ENCODE measurements at regions not wholly inside any gene's neighbourhood (a gene's known extent, or its start where the extent isn't known, plus 50 kb on each side); places are given as distances from the start of the nearest gene placed in this dataset.
"Not testable (repeated sequence)": the region's sequence is repeated elsewhere in the genome, so short reads cannot be mapped to it uniquely, and the experiment has no call there.

DNA sequence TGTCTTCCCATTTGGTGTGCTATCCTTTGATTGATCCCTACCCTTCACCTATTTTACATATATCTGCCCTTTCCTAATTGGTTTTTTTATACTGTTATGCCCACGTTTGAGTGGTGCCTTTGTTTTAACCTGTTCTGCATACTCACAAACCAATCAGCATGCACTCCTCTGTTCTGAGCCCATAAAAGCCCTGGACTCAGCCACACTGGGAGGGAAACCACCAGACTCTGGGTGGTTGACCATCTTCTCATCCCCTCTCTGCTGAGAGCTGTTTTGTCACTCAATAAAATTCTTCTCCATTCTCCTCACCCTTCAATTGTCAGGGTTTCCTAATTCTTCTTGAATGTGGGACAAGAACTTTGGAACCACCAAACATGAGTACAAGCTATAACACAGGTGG, 989.8 kb downstream of the ADGRL2 start:
- DNase-seq: no peak

DNA sequence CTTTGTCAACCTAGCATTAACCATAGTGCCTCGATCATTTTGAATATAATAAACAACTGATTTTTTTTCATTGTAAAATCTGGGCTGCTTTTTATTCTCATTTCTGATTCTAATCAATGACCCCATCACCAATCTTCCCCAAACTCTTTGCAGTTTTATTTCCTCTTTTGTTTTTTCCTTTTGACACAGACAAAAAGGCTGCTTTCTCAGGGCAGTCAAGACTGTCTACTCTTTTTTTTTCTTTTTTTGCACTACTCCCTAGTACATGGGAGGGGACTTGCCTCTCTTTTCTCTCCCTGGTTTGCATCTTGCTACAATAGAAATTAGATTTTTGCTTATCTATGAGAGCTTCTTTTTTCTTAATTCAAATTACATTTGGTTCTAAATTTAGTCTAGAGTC, 987.9 kb downstream of the ADGRL2 start:
- DNase-seq: no peak

DNA sequence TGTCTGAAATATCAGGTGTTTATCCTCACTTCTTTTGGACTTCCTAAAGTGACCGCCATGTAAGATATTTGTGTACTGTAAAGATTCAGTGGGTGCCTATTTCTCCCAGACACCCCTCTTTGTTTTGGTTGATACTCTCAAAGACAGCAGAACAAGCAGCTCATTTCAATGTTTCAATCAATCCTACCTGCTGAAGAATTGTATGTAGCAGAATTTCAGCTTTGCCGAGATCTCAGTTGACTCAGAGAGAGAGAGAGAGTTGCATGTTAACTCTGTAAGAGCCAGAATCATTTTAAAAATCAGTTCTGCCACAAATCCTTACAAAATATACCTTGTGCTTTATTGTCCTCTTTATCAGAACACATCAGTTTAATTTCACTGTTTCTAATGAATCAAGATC, 987.3 kb downstream of the ADGRL2 start:
- DNase-seq: no peak

DNA sequence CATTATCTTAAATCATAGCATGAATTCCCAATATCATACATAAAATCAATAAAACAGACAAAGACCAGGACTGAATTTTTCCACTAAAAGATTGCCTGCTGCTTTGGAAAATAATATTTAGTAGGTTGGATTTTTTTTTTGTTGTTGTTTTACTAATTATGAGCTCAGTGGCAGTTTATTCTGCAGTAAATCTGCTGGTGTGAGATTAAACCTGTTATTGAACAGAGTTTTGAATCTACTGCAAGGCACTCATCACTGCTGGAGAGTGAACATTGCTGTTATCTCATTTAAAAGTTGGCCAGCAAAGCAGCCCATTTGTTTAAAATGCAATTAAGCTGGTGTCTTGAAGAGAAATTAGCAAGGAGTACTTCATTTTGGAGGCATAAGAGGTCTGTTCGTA, 986.1 kb downstream of the ADGRL2 start:
- no peak for DNase-seq

DNA sequence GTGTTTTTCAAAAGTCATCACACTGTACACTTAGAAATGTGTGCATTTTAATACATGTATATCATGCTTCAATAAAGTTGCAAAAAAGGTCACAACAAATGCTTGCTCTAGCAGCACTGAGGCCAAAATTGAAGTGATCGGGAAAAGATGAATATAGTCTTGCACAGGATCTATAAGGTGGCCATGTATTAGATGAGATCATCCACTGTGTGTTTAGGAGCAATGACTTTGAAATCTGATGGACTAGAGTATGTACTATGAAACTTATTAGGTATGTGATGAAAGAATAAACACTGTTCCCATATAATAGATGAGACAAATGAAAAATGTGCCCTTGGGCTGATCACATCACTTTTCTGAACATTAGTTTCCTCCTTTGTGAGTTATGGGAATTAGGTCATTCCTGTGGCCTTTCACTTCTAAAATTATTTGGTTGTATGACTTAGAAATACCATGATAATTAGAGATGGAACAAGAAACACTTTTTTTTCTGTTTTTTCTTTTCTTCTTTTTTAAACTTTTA, 984.6 kb downstream of the ADGRL2 start:
- DNase-seq: no peak

DNA sequence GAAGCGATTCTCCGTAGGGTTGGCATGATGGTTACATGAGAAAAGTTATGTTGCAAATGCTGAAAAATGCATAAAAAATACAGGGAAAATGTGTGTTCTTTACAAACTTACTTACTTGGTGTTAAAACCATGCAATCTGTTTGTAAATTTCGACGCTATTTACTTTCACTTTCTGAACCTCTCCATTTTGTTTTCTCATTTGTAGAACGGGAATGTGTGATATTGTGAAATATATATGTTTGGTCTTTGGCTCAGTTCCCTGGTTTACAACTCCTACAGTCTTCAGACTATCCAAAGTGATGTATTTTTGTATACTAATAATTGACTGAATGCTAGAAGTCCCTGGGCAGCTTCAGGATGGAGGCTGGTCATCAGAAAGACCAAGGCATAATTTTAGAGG, 982.3 kb downstream of the ADGRL2 start:
- DNase-seq: no peak

DNA sequence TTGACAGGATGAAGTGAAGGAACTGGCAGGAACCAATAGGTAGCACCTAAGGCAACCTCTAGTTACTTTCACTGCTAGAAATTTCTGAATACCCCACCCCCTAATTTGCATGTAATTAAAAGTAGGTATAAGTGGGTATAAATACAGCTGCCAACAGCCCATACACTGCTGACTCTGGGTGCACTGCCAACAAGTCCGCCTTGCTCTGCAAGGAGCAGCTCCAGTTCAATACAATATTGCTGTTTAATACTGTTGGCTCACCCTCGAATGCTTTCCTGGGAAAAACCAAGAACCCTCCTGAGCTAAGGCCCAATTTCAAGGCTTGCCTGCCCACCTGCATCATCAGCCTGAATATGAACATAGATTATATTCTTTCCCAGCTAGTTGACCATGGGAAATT, 981.9 kb downstream of the ADGRL2 start:
- no peak for DNase-seq

DNA sequence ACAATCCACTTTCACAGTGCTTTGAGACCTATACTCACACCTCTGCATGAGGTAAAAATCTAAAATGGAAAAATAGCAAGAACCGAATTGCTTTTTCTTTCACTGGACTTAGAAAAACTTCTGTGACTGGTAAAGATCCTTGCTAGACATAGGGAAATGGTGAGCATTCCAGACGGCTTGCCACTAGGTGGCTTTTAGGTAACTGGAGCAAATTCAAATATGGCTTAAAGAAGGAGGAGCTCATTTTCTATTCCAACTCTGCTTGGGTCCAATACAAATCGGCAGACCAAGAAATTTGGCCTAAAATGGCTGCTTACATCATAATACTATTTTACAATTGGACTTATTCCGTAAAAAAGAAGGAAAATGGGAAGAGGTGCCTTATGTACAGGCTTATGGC, 977.9 kb downstream of the ADGRL2 start:
- DNase-seq: no peak

DNA sequence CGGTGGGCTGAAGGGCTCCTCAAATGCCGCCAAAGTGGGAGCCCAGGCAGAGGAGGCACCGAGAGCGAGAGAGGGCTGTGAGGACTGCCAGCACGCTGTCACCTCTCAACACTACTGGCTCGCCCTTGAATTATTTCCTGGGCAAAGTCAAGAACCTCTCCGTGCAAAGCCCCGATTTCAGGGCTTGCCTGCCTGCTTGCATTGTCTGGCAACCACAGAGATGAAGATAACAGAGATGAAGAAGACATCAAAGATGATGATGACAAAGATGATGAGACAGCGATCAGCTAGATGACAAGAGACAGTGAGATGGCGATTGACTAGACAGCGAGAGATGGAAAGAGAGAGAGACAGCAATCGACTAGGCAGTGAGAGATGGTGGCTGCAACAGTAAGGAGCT, 976.5 kb downstream of the ADGRL2 start:
- DNase-seq: no peak

DNA sequence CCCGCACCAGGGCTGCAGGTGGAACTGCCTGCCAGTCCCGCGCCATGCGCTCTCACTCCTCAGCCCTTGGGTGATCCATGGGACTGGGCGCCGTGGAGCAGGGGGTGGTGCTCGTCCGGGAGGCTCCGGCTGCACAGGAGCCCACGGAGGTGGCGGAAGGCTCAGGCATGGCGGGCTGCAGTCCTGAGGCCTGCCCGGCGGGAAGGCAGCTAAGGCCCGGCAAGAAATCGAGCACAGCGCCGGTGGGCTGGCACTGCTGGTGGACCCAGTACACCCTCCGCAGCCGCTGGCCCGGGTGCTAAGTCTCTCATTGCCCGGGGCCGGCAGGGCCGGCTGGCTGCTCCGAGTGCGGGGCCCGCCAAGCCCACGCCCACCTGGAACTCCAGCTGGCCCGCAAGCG, 976.0 kb downstream of the ADGRL2 start:
- DNase-seq: not testable (repeated sequence)

DNA sequence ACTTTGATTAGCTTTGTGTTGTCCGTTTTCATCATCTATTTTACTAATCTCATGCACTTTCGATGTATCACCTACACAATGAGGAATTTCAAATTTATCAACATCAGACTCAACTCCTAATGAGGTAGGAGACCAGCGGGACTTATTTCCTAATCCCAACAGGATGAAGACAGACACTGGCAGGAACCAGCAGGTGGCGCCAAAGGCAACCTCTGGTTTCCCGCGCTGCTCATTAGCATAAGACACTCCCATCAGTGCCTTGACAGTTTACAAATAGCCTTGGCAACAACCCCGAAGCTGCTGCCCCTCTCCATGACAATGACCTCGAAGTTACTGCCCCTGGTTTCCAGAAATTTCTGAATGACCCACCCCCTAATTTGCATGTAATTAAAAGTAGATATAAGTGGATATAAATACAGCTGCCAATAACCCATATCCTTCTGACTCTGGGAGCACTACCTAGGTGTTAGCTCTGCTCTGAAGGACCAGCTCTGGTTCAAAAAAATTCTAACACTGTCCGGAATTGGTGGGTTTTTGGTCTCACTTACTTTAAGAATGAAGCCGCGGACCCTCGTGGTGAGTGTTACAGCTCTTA, 974.8 kb downstream of the ADGRL2 start:
- DNase-seq: no peak

DNA sequence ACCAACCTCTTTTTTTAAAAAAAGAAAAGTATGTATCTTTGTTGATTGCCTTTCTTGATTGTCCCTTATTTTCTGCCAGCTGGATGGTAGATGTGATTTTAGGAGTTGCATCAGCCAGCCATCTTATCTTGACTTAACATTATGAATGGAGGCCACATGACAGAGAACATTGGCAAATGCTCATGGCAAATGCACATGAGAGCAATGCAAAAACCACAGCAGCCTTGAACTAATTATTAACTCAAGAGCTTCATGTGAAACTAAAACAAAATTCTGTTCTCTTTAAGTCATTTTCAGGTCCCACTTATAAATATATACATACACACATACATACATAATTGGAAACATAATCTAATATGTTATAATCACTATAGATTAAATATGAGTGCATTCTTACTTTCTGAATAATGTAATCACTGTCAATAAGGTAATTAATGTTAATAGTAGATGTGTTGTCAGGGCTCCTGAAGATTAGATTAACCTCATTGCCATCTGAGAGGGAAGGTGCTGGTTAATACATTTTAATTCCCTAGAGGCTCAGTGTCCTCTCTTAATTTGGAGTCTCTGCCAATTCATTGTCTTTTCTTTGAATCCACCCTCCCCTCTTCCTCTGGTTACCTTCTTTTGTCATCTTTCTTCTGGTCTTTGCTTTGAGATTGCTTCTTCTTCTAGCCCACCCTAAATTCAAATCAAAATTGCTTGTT, 962.2 kb downstream of the ADGRL2 start:
- no peak for DNase-seq

DNA sequence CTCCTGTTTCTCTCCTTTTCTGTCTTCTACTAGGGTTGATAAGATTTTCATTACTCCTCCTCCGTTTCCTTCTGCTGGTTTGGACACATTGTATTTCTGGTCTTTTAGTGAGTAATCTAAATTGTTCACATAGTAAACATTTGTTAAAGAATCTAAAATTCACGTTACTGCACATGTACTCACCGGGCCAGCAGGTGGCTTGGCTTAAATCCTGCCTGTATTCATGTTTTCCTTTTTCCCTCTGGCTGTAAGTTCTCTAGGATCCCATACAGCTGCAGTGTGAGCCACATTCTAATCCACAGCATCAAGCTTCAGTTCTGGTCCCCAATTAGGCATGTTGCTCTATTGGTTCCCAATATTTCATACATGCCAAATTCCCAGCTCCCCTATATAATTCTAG, 958.3 kb downstream of the ADGRL2 start:
- no peak for DNase-seq

DNA sequence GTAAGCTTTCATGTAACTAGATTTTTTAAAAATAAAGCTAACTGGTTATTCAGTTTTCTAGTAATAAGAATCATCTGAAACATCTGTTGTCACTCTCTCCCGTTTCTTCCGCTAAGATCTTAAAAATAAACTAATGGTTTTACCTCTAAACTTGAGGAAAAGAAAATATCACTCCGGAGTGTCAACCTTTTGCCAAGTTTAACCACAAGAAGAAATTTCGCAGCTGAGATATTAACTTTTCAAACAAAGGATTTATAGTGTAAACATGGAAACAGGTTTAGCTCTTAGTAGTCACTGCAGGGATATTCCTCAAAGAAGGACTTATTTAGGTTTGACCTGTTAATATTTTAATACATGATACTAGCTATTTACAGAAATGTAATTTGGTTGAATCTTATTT, 954.9 kb downstream of the ADGRL2 start:
- DNase-seq: no peak

DNA sequence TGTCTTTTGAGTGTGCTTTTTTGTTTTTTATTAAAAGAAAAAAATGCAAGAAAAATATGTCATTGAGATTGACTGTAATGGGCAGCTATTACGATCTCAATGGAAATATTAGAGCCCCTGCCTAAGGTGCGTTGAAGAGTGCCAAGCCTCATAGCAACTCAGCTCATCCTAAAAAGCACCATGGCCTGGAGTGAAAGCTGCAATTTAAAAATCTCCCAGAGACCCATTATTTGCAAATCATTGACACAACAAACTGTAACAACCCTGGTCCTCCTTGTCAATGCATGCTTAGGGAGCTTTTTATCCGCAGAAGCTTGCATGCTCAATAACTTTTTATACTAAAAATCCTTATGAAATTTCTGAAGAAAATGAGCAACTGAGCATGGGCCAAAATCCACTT, 954.5 kb downstream of the ADGRL2 start:
- no peak for DNase-seq

DNA sequence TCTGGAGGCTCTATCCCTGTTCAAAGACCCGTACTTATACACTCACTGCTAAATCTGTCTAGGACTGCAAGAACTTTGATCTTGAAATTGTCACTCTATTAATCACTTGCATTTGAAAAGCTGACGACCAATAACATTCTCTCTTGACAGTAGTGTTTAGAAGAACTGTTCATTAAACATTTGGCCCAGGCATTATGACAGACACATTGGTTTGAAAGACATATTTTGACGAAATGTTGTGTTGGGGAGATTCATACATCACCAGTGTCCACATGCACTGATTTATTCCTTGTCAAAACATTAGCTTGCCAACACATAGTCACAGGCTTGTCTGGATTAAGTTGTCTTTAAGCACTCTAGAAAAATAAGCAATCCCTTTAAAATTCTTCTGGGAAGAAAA, 951.3 kb downstream of the ADGRL2 start:
- no peak for DNase-seq

DNA sequence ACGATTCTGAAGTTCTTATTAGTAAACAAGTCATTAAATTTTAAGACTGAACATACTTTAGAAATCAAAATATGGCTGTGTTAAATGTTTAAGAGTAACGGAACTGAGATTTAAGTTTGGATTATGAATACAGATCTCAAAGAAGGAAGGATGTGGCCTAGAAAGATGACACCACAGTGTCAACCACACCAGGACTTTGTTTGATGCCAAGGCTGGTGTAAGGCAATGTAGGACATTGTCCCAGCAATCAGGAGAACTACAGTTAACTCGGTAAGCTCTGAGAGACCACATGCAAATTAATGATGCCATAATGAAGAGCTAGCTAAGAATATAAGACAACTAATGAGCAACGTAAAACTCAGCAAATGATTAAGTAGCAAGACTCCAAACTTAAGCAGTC, 932.9 kb downstream of the ADGRL2 start:
- DNase-seq: no peak

DNA sequence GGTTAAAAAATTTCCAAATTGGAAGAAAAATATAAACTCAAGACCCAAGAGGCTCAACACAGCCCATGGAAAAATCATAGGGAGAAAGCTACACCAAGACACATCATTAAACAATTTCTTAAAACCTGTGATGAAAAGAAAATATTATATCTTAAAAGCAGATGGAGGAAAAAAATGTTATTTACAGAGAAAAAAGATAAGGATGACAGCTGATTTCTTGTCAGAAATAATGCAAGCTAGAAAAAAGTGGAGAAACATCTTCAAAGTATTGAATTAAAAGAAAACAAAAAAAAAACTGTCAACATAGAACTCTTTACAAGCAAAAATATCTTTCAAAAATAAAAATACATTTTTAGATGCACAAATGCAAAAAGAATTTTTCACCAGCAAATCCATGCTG, 930.5 kb downstream of the ADGRL2 start:
- no peak for DNase-seq

DNA sequence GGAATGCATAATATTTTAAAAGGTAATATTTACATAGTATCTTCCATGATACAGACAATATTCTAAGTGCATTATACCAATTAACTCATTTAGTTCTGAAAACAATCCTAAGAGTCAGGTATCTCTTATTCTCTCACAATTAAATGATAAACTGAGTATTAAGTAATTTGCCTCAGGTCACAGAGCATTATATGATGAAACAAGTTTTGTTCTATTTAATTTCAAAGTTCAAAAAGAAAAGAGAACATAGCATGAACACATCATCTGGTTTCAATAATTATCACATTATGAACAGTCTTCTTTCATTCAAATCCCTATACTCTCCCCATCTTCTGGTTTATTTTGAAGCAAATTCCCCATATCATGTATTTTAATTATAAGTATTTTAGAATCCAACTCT, 927.5 kb downstream of the ADGRL2 start:
- DNase-seq: no peak

DNA sequence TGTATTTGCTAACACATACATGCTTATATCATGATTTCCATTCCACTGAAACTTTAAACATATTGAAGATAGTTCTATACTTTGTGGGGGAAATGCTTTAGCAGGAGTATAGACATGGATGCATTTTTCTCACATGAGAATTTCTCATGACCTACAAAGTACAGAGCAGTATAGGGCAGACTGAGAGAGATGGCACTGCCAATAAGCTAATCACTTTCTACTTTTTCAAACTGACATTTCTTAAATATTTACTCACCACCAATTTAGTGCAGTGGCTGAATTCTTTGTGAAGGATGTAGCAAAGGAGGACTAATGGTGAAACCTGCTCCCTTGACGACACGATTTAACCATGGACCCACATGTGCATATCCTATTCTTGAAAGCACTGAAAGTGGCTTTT, 923.5 kb downstream of the ADGRL2 start:
- DNase-seq: no peak

DNA sequence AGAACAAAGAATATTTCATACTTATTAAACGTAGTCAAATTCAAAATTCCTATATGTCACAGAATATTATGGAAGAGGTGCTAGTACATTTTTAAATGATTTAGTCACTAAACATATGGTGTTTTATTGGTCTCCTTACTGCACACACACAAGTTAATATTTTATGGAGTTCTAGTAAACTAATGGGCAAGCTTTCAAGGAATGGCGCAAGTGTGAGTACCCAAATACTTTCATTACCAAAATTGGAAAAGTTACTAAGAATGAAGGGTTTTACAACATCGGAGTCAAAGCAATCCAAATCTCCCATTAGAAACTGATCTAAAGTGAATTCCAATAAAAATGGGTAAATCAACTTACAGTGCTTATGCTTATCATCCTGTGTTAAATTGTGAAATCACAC, 921.9 kb downstream of the ADGRL2 start:
- no peak for DNase-seq

DNA sequence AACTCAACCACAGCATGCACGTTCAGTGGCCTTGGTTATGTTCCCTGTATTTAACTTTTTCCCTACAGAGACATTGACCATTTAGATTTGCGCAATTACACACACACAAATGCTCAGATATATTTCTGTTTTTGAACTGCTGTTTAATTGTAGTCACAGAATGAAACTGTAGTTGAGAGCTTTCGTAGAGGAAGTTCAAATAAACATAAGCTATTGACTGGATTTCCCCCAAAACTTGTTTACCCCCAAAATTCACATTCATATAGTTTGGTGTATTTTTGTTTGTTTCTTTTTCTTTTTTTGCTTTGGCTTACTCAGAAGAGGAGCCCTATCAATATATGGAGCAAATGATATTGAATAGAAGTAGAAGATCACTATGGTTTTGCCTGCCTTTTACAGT, 921.0 kb downstream of the ADGRL2 start:
- DNase-seq: no peak

DNA sequence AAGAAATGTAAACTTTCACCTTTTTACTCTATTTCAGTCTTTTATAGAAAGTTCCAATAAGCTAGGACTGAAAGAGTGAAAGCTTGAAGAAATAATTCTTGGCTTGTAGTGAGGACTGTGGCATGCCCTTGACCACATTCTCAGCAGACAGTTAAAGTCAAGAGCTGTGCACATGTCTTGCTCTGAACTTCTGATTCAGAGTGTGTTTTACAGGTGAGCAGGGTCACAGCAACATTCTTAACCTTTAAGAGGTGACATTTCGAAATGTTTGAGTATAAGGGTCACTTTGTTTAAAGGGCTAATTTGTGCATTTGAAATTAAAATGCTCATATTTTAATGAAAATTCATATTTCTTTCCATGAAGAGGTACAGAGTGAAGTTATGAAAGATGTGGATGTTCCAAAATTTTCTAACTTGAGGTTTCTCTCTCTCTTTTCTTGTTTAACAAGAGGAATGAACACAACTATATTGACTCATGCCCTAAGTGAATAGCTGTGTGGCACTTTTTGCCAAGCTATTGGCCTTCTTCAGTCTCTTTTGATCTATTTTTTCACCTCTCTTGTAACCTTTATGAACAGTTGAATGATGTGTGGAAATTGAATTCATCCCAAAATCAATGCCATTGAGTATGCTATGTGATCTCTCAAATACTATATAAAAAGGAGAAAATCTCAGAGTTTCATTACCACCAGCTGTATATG, 918.1 kb downstream of the ADGRL2 start:
- DNase-seq: no peak

DNA sequence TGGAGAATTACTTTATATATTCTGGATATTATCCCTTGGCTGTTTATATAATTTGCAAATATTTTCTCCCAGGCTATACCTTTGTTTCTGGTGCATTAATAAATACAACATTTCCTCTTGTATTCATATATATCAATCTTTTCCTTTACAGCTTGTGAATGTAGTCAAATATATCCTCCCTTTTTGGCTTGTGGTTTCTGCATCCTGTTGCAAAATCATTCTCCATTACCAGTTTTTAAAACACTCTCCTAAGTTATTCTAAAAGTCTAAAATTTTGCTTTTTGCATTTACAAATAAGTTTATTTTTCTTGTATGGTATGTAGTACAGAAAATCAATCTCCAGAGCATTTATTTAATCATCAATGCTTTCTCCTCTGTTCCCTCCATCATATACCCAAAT, 909.4 kb downstream of the ADGRL2 start:
- no peak for DNase-seq

All from NCI-H1105 (cell line).